K562 (cell line): ENCODE measurements at regions not wholly inside any gene's neighbourhood (a gene's known extent, or its start where the extent isn't known, plus 50 kb on each side); places are given as distances from the start of the nearest gene placed in this dataset.

Source experiments
- ATAC-seq: fragments of 200-7000 bp; cut with Tn5 transposase; 3 replicates; pipeline ENCODE4 v1.9.1; 2020; ENCODE audit warnings: moderate library complexity
- BruUV-seq: library from RNA; stranded (reverse); fragments of 400-500 nt; replicated peaks from 2 replicates; lab custom pipeline; 2021; lab: Mats Ljungman, UMichigan
- CTCF ChIA-PET: fragments of 300-600 bp; formaldehyde crosslinking; extraction: SDS; loops from one replicate; lab custom pipeline; 2021; ENCODE audit warnings: low intra/inter-chr PET ratio; lab: Yijun Ruan, JAX
- POLR2A ChIA-PET: fragments of 300-600, 350-650 bp; sonication (Branson Sonifier 250); formaldehyde crosslinking; extraction: SDS; loops from one replicate; lab custom pipeline; 2021; ENCODE audit warnings: antibody characterized with exemption, inconsistent platforms; lab: Yijun Ruan, JAX
- DNase-seq, 4 experiments: peaks; one replicate each; pipeline versions ENCODE4 v3.0.0 to v3.0.0-alpha.2; 2011 to 2018; ENCODE audit warnings: low spot score in 3 of 4, mixed read lengths in 3 of 4; ENCODE audit errors: extremely low read depth in 1 of 4
- FAIRE-seq: peaks from 2 replicates; lab custom pipeline; 2011; peaks lifted over from hg19 to GRCh38; lab: Jason Lieb, UNC
- H2AFZ ChIP-seq: 2 replicates; pipeline ENCODE4 v1.6.0; 2011; ENCODE audit warnings: low read depth, low read length, control low read depth, inconsistent platforms
- H3K27ac ChIP-seq: fragments of 200-600 bp; 3 replicates; pipeline ENCODE4 v1.8.0; 2011; ENCODE audit warnings: low read depth, mild to moderate bottlenecking, control low read depth, inconsistent platforms, low read length, moderate library complexity, mixed read lengths; ENCODE audit errors: extremely low read depth
- H3K27me3 ChIP-seq, 2 experiments: fragments of 300-600 bp in 1 of 2; 2 replicates in 1 of 2; 3 replicates in 1 of 2; pipeline versions ENCODE4 v1.6.0 to v1.8.0; 2011; ENCODE audit warnings: inconsistent platforms in 2 of 2, low read length in 2 of 2, mild to moderate bottlenecking in 1 of 2, mixed read lengths in 1 of 2, moderate library complexity in 1 of 2; ENCODE audit not compliant: control insufficient read depth in 2 of 2, insufficient read depth in 2 of 2
- H3K36me3 ChIP-seq: fragments of 300-600 bp; 3 replicates; pipeline ENCODE4 v1.8.0; 2011; ENCODE audit warnings: mild to moderate bottlenecking, low read length, inconsistent platforms; ENCODE audit not compliant: control insufficient read depth, insufficient read depth
- H3K4me1 ChIP-seq, 2 experiments: fragments of 200-600 bp in 1 of 2; replicated peaks in 1 of 2; 2 replicates in 1 of 2; 3 replicates in 1 of 2; pipeline versions ENCODE4 v1.5.1 to v1.8.0; 2011; ENCODE audit warnings: inconsistent platforms in 2 of 2, low read length in 2 of 2, mild to moderate bottlenecking in 1 of 2, mixed read lengths in 1 of 2, moderate library complexity in 1 of 2; ENCODE audit not compliant: control insufficient read depth in 2 of 2, insufficient read depth in 2 of 2
- H3K4me2 ChIP-seq: 2 replicates; pipeline ENCODE4 v1.6.1; 2011; ENCODE audit warnings: low read length, control low read depth, inconsistent platforms, mixed read lengths; ENCODE audit not compliant: insufficient read depth
- H3K4me3 ChIP-seq: fragments of 200-600 bp; sonication (generic), shearing (Covaris generic); 2 replicates; pipeline ENCODE4 v1.5.1; 2016; ENCODE audit warnings: control low read depth, inconsistent platforms
- H3K79me2 ChIP-seq: fragments of 200-600 bp; 3 replicates; pipeline ENCODE4 v1.8.0; 2011; ENCODE audit warnings: low read length, inconsistent platforms; ENCODE audit not compliant: control insufficient read depth, insufficient read depth
- H3K9ac ChIP-seq, 2 experiments: 2 replicates each; pipeline versions ENCODE4 v1.6.0 to v1.6.1; 2011; ENCODE audit warnings: low read depth in 2 of 2, low read length in 2 of 2, control low read depth in 1 of 2, inconsistent platforms in 1 of 2, mild to moderate bottlenecking in 1 of 2, mixed read lengths in 1 of 2; ENCODE audit not compliant: insufficient read depth in 1 of 2
- H3K9me1 ChIP-seq: one replicate; pipeline ENCODE4 v1.6.0; 2011; ENCODE audit warnings: inconsistent platforms, mild to moderate bottlenecking, low read length, moderate library complexity; ENCODE audit not compliant: control insufficient read depth, insufficient read depth
- H3K9me3 ChIP-seq: replicated peaks from 2 replicates; pipeline ENCODE4 v1.5.1; 2011; ENCODE audit warnings: low read depth, low read length, inconsistent platforms; ENCODE audit not compliant: control insufficient read depth, insufficient read depth
- H4K20me1 ChIP-seq: replicated peaks from 2 replicates; pipeline ENCODE4 v1.6.1; 2011; ENCODE audit warnings: low read length, inconsistent platforms, mixed read lengths; ENCODE audit not compliant: control insufficient read depth, insufficient read depth
- MEF2A ChIP-seq: IDR thresholded peaks from 2 replicates; pipeline ENCODE4 v1.6.1; 2011; ENCODE audit warnings: low read depth, mild to moderate bottlenecking, low read length, moderate library complexity; ENCODE audit not compliant: control insufficient read depth
- POLR2A ChIP-seq: fragments of 450-650 bp; conservative IDR thresholded peaks from 2 replicates; pipeline ENCODE4 v1.6.1; 2016
- SPI1 ChIP-seq: IDR thresholded peaks from 2 replicates; pipeline ENCODE4 v1.6.1; 2011; ENCODE audit warnings: low read depth, low read length, control low read depth, borderline replicate concordance
- SRSF7 ChIP-seq: fragments of 200-400 bp; formaldehyde crosslinking; optimal IDR thresholded peaks from 2 replicates; pipeline ENCODE3; 2017; ENCODE audit warnings: mild to moderate bottlenecking, low read depth, low read length
- TAL1 ChIP-seq: fragments of 450-650 bp; IDR thresholded peaks from 2 replicates; pipeline ENCODE4 v1.6.1; 2016; ENCODE audit warnings: mild to moderate bottlenecking
- ZBTB1 ChIP-seq: sonication (generic); formaldehyde crosslinking; IDR thresholded peaks from 2 replicates; pipeline ENCODE4 v1.8.1; 2023; ENCODE audit warnings: missing genetic modification reagents, low read depth, mild to moderate bottlenecking, borderline replicate concordance
- ZNF584 ChIP-seq: fragments of 200-800 bp; sonication (Bioruptor generic); IDR thresholded peaks from 2 replicates; pipeline ENCODE4 v1.6.1; 2016; ENCODE audit warnings: low read depth, mild to moderate bottlenecking, missing genetic modification characterization, missing compliant biosample characterization
- ZNF644 ChIP-seq: fragments of 200-800 bp; sonication (Bioruptor generic); IDR thresholded peaks from 2 replicates; pipeline ENCODE4 v1.6.1; 2016; ENCODE audit warnings: low read depth, missing genetic modification characterization, missing compliant biosample characterization
- ZNF830 ChIP-seq: fragments of 250-450 bp; sonication (Bioruptor Pico); IDR thresholded peaks from 2 replicates; pipeline ENCODE4 v1.5.0; 2021; ENCODE audit warnings: mild to moderate bottlenecking
- ZZZ3 ChIP-seq: fragments of 450-650 bp; IDR thresholded peaks from 2 replicates; pipeline ENCODE4 v1.6.1; 2016; ENCODE audit warnings: antibody characterized with exemption, mild to moderate bottlenecking, moderate library complexity
- WGBS: fragments of 100-300 bp; shearing (Covaris generic); methylation state at CpG from one replicate; pipeline ENCODE4 v1.1.6; 2016; ENCODE audit warnings: low coverage, mixed read lengths; ENCODE audit not compliant: insufficient coverage; ENCODE audit errors: missing lambda C conversion rate; 5-methylcytosine and 5-hydroxymethylcytosine counted together
- in situ Hi-C: fragments of 300-500 bp; cut with MboI; formaldehyde crosslinking; loops from 4 replicates; pipeline ENCODE4 v1.15.0; 2018; ENCODE audit warnings: inconsistent platforms, mixed read lengths
- intact Hi-C: fragments of 100-400 bp; cut with micrococcal nuclease; formaldehyde crosslinking; loops from 2 replicates; pipeline ENCODE4 v1.14.2; 2022
- TF ChIP-seq, protein P1 (sequence below): IDR thresholded peaks from 2 replicates; pipeline ENCODE4 v1.6.1; 2014; ENCODE audit warnings: antibody characterized with exemption
- TF ChIP-seq, protein P2 (sequence below): fragments of 450-650 bp; formaldehyde crosslinking; IDR thresholded peaks from 2 replicates; pipeline ENCODE4 v1.4.0; 2020; ENCODE audit warnings: mild to moderate bottlenecking, moderate library complexity
- TF ChIP-seq, protein P3 (sequence below): fragments of 450-650 bp; formaldehyde crosslinking; IDR thresholded peaks from 2 replicates; pipeline ENCODE4 v1.4.0; 2022; ENCODE audit warnings: missing genetic modification characterization

DNA sequence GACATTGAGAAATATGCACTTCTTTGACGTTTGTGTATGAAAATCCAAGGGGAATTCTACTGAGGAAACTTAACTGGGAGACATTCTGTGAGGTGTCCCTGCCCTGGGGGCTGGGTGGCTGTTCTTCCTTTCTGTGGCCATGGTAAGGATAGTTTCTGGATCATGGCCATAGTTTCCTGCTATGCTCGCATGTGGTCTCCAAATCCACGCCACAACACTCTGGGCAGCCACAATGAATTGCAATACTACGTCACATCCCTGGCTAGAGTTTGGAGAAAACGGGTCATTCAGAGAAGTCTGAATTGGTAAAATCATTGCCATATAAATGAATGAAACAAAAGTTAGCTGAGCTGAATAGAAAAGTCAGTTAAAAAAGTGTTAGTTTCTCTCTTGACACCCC is 230.6 kb downstream of the UTRN start:
- BruUV-seq: no TSS peak
- ATAC-seq: no peak
- no peak overlapping the region for H3K9ac ChIP-seq
- no peak overlapping the region for H3K4me2 ChIP-seq
- H3K27me3 ChIP-seq: no peaks in the 10 kb centered on the region
- no peaks in the 10 kb centered on the region for H3K9me1 ChIP-seq
- H3K4me1 ChIP-seq: no peaks in the 10 kb centered on the region
- WGBS: 48% methylated on average over 5 of the region's 5 CpGs
- H3K4me3 ChIP-seq: no peak overlapping the region
- POLR2A ChIA-PET: interaction anchor here (0.6 kb wide), 1 partner anchor 1816 kb away, joined by 3 read pairs; no protein-coding TSS in a partner anchor
- no peak for FAIRE-seq
- TF ChIP-seq, protein P1, sequence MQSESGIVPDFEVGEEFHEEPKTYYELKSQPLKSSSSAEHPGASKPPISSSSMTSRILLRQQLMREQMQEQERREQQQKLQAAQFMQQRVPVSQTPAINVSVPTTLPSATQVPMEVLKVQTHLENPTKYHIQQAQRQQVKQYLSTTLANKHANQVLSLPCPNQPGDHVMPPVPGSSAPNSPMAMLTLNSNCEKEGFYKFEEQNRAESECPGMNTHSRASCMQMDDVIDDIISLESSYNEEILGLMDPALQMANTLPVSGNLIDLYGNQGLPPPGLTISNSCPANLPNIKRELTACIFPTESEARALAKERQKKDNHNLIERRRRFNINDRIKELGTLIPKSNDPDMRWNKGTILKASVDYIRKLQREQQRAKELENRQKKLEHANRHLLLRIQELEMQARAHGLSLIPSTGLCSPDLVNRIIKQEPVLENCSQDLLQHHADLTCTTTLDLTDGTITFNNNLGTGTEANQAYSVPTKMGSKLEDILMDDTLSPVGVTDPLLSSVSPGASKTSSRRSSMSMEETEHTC: no peak
- TF ChIP-seq POLR2A (no peak), ZBTB1 (CRISPR knock-in tag) (no peak), ZNF830 (no peak), SPI1 (no peak), SRSF7 (no peak), TAL1 (no peak), ZZZ3 (no peak), MEF2A (no peak), ZNF584 (CRISPR knock-in tag) (no peak), ZNF644 (tag) (no peak)
- TF ChIP-seq, protein P2, sequence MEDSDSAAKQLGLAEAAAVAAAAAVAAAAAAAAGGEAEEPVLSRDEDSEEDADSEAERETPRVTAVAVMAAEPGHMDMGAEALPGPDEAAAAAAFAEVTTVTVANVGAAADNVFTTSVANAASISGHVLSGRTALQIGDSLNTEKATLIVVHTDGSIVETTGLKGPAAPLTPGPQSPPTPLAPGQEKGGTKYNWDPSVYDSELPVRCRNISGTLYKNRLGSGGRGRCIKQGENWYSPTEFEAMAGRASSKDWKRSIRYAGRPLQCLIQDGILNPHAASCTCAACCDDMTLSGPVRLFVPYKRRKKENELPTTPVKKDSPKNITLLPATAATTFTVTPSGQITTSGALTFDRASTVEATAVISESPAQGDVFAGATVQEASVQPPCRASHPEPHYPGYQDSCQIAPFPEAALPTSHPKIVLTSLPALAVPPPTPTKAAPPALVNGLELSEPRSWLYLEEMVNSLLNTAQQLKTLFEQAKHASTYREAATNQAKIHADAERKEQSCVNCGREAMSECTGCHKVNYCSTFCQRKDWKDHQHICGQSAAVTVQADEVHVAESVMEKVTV (CRISPR knock-in tag): no peak
- TF ChIP-seq, protein P3, sequence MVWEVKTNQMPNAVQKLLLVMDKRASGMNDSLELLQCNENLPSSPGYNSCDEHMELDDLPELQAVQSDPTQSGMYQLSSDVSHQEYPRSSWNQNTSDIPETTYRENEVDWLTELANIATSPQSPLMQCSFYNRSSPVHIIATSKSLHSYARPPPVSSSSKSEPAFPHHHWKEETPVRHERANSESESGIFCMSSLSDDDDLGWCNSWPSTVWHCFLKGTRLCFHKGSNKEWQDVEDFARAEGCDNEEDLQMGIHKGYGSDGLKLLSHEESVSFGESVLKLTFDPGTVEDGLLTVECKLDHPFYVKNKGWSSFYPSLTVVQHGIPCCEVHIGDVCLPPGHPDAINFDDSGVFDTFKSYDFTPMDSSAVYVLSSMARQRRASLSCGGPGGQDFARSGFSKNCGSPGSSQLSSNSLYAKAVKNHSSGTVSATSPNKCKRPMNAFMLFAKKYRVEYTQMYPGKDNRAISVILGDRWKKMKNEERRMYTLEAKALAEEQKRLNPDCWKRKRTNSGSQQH (CRISPR knock-in tag): no peak
- TF ChIP-seq, all 486 proteins: peak for 0
- no peaks in the 10 kb centered on the region for H4K20me1 ChIP-seq
- H2AFZ ChIP-seq: no peak overlapping the region
- intact Hi-C loops: no loop called here
- CTCF ChIA-PET: no interaction called here
- no peaks in the 10 kb centered on the region for H3K79me2 ChIP-seq
- DNase-seq: no peak
- in situ Hi-C loops: no loop called here
- no peaks in the 10 kb centered on the region for H3K36me3 ChIP-seq
- H3K9me3 ChIP-seq: no peaks in the 10 kb centered on the region
- H3K27ac ChIP-seq: no peak overlapping the region
